Neural progenitor cell (in vitro differentiated cells): ENCODE measurements at regions not wholly inside any gene's neighbourhood (a gene's known extent, or its start where the extent isn't known, plus 50 kb on each side); places are given as distances from the start of the nearest gene placed in this dataset.

Experiments
- EZH2 ChIP-seq: fragments of 200-600 bp; sonication (generic); IDR thresholded peaks from 2 replicates; pipeline ENCODE4 v1.6.1; 2017; ENCODE audit warnings: antibody characterized with exemption, mild to moderate bottlenecking, moderate library complexity
- EZH2phosphoT487 ChIP-seq: fragments of 200-600 bp; sonication (generic); IDR thresholded peaks from 2 replicates; pipeline ENCODE4 v1.6.1; 2017; ENCODE audit warnings: antibody characterized with exemption
- TF ChIP-seq, protein P1 (sequence below): fragments of 200-600 bp; sonication (generic); IDR thresholded peaks from 2 replicates; pipeline ENCODE4 v1.5.1; 2017; ENCODE audit warnings: antibody characterized with exemption, mild to moderate bottlenecking

GRCh38 chr12:93982771-93983315, 165.5 kb upstream of the PLXNC1 start:
- TF ChIP-seq, protein P1, sequence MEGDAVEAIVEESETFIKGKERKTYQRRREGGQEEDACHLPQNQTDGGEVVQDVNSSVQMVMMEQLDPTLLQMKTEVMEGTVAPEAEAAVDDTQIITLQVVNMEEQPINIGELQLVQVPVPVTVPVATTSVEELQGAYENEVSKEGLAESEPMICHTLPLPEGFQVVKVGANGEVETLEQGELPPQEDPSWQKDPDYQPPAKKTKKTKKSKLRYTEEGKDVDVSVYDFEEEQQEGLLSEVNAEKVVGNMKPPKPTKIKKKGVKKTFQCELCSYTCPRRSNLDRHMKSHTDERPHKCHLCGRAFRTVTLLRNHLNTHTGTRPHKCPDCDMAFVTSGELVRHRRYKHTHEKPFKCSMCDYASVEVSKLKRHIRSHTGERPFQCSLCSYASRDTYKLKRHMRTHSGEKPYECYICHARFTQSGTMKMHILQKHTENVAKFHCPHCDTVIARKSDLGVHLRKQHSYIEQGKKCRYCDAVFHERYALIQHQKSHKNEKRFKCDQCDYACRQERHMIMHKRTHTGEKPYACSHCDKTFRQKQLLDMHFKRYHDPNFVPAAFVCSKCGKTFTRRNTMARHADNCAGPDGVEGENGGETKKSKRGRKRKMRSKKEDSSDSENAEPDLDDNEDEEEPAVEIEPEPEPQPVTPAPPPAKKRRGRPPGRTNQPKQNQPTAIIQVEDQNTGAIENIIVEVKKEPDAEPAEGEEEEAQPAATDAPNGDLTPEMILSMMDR, result no peak
- no peak for TF ChIP-seq EZH2phosphoT487
- no peak for TF ChIP-seq EZH2
